ENCODE measurements at regions not wholly inside any gene's neighbourhood (a gene's known extent, or its start where the extent isn't known, plus 50 kb on each side); places are given as distances from the start of the nearest gene placed in this dataset.

- DNase-seq = no peak
Measured at GRCh38 chr2:204187229-204188083, 250.9 kb downstream of the ICOS start.

DNA sequence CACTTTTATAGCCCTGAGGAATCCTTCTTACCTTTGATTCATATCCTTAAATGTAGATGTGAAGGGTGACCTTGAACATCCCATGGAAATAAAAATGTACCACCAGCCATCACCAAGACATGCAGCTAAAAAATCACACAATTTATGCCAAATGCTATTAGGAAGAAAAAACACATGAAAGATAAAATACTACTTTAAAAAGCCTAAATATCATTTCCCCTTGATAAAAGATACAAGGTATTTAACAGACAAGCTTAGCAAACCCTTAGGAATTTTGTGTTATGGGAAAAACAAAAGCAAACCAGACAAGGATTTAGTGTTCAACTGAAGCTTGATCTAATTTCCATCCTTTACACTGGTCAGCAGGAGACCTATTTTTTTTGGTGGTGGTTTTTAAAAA, 255.0 kb downstream of the ICOS start:
- DNase-seq = no peak

DNA sequence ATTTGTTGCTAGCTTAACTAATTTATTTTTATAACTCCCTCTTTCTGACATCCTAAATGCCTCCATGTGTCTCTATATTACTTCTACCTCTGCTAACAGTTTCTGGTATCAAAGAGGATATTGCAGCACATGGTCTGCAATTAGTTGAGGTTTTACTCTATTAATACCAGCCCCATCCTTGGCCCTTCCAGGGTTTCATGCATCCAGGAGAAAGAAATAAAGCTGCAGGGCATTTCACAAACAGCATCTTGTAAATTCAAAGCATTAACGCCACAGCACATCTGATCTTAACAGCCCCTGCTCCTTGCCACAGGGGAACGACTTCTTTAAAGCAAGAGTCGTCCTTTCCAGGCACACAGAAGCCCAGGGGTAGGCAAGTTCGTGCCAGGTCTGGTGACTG, 258.9 kb downstream of the ICOS start:
- DNase-seq = no peak

DNA sequence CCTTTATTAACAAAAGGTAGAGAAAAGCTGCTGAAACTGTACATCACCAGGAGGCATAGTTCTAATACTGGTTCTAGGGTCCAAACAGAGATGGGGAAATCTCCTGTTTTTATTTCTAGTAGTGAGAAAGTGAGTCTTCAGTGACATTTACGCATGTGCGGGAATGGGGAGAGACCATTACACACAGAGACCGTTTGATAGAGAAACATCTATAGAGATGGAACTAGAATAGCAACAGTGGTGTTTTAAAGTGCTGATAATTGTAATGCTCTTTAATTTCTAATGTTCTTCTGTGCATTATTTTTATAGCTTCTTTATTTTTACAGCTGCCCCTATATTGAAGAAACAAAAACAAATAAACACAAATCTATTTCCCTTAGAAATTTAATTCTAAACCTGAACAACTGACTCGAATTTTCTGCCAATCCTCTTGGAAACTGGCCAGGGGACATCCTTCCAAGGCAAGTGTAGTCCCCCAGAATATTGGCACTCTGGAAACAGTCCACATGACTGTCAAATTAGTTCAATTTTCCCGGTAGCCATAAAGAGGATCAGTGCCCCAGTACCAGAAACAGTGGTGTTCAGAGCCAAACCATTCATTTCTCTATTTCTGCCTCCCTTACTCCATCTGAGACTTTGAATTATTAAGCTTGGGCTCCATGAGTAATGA, 260.9 kb downstream of the ICOS start:
- DNase-seq = no peak

DNA sequence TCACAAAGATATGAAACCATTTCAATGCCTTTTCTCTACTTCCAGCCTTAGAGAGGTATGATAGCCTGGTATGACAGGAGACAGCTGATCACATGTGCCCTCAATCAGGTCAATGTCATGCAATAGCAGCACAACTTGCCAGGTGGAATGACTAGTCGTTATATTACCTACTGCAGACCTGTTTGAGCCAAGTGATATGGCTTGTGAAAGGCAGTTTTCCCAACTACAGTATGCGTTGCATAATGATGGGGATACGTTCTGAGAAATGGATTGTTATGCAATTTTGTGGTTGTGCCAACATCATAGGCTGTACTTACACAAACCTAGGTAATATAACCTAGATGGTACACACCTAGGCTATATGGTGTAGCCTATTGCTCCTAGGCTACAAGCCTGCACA, 262.8 kb downstream of the ICOS start:
- DNase-seq = no peak

GRCh38 chr2:204201507-204201906, 264.9 kb downstream of the ICOS start:
- no peak for DNase-seq

- DNase-seq = no peak
Measured at GRCh38 chr2:204202253-204202652, 265.7 kb downstream of the ICOS start.

DNA sequence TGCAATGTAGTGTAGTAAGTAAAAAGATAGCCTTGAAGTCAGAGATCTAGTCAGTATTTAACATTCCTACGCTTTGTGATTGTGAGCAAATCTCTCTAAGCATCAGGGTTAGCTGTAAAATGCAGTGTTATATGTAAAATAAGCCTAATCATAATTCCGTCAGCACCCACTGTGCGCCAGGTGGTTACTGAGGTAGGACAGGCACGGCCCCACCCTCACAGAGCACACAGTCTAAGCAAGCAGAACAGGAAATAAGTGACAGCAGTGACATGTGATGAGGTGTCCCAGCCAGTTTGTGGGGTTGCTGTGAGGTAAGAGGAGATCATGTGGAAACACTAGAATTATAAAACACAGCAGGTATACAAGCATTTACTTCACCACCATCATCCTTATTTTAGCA, 267.1 kb downstream of the ICOS start:
- DNase-seq = no peak

- DNase-seq = no peak
Measured at GRCh38 chr2:204205082-204205481, 268.5 kb downstream of the ICOS start.

- DNase-seq = no peak
Measured at GRCh38 chr2:204205538-204205937, 269.0 kb downstream of the ICOS start.

DNA sequence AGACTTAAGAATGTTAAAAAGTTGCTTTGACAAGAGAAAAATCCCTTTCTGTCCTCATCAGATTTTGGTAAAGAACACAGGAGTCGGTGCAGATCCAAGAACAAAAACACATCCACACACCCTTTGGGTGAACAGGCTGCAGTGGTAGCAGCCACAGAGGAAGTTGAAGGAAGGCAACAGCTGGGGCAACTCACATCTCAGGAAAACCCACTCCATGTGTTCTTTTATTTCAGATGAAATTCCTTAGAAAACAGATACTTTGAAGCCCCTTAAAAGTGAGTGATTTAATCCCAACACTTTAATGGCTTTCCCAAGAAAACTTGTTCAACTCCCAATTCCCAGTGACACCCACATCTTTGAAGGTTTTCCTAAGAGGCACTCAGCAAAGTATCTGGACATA, 271.3 kb downstream of the ICOS start:
- no peak for DNase-seq

GRCh38 chr2:204213588-204213987, 277.0 kb downstream of the ICOS start:
- no peak for DNase-seq

DNA sequence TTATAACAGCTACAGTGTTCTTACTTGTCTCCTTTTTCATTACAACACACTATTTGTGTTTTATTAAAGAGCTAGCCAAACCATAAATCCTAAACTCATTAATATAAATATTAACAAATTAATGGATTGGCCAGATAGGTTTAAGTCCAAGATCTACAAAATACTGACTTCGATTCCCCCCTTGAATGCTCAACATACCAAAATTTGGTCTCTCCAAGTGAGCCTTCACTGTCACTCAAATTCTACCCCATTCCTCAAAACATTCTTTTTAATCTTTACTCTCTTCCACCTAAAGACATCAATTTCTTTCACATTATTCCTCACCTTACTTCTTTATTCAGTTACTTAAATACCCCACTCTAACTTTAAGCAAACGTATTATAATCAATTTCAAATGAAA, 281.5 kb downstream of the ICOS start:
- DNase-seq = no peak

DNA sequence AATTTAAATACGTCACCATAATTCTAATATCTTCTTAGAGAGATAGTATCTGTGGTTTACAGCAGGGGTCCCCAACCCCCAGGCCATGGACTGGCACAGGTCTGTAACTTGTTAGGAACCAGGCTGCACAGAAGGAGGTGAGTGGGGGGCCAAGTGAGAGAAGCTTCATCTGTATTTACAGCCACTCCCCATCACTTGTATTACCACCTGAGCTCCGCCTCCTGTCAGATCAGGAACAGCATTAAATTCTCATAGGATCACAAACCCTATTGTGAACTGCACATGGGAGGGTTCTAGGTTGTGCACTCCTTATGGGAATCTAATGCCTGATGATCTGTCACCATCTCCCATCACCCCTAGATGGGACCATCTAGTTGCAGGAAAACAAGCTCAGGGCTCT, 282.6 kb downstream of the ICOS start:
- DNase-seq = no peak

DNA sequence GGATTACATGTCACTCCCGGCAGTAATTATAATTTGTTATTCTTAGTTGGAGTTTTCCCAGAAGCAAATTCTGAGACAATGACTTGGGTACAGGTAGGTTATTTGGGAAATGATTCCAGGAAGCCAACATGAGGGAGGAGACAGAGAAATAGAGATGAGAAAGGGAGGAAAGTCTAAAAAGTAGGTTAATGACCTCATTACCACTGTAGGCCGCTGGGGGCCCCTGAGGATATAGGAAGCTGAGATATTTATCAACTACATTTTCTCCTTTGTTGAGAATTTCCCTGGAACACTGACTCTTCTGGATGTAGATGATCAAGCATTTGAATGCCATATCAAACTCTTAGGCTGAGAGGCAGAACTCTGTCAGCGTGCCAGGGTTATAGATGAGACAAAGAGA, 284.3 kb downstream of the ICOS start:
- DNase-seq = no peak

- DNase-seq = no peak
Measured at GRCh38 chr2:204223046-204223445, 286.5 kb downstream of the ICOS start.

DNA sequence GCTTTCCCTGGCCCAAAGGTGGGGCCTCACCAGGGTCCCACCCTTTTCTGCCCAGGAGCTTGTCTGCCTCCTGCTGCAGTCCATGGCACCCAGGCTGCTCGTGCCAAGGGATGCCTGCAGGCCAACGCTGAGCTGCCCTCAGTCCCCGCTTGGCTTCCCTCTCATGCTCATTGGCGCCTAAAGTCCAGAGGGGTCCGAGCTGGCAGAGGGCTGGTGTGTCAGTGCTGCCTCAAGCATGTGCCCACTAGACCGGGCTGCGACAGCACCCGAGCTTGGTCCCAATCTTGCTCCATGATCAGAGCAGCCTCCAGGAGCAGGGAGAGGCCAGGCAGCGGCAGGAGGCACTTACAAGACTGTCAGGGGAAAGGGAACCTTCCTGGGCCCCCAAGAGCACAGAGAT, 287.0 kb downstream of the ICOS start:
- DNase-seq = no peak

DNA sequence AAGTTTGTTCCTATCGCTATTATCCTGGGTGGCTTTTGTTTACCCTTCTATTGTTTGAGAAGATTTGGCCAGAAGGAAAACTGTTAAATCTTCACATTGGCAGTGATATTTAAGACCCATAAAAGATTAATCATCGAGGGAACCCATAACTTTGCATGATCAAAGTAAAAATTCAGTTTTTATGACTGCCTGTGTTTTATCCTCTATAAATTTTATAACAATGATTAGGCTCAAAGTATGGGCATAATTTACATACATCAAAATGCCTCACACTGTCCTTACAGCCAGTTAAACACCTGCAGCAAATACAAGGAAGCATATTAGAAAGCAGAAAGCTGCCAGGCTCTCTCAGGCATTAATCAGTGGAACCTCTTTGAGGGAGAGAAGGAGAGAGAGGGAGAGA, 289.1 kb downstream of the ICOS start:
- DNase-seq = no peak

- DNase-seq = no peak
Measured at GRCh38 chr2:204226305-204226880, 289.8 kb downstream of the ICOS start.

DNA sequence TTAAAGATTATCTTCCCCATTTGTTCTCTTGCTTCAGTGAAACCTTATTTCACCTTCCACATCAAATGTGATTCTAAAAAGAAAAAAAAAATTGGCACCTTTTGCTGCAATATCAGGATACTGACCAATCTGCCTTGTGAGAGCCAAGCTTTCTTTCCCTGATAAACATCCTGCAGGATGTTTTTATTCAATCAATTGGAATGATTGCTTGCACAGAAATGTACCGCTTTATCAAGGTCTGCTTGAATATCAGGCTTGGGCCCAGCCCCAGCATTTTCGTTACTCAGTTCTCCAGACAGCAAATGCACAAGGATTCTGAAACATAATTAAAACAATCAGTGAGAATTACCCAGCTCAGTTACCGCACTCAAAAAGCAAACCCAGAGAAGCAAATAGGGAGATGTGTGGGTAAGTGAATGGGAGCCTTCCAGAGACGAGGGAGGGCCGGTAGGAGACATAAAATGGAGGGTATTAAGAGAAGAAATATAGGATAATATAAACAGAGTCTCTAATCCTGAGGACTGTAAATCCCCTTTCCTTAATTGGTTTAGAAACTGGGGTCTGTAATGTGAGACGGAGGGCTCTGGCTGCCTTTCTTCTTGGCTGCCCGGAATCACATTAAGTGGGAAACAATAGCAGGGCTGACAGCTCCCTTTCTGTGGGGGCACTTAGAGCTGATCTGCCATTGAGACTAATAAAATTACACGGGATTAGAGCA, 291.8 kb downstream of the ICOS start:
- DNase-seq = no peak

DNA sequence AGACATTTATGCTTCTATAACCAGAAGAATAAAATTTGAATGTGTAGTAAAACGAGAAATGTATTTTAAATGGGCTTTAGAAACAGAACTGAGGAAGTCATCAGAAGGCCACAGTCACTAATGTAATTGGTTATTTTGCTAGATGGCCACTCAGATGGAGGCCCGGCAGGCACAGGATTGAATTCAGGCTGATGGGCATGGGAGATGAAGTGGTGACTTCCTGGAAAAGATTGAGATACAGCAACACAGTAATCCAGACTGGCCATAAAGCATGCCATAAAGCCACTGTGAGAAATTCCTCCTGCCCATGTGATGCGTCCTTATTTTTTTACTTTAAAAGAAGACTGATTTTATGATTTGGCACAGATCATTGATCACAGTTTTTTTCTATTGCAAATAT, 297.7 kb downstream of the ICOS start:
- no peak for DNase-seq

DNA sequence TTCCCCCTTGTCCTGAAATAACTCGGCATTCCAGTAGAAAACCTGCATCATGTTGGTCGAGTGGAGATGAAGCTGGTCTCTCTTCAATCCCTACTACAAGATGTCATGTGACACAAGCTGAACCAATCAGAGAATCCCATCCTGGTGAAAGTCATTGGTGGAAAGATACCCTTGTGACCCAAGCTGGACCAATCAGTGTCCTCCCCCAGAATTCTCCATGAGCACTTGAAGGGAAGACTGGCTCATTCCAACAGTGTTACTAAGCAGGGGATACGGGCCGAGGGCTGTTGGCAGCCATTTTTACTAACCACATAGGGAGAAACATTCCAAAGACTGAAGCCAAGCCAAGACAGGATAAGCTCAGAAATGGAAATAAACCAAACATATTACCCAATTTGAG, 298.3 kb downstream of the ICOS start:
- DNase-seq = no peak

- no peak for DNase-seq
Measured at GRCh38 chr2:204237416-204237815, 300.9 kb downstream of the ICOS start.
